Loucy (cell line): ENCODE measurements at regions not wholly inside any gene's neighbourhood (a gene's known extent, or its start where the extent isn't known, plus 50 kb on each side); places are given as distances from the start of the nearest gene placed in this dataset.
A peak's percentile ranks its signal among the peaks of the same experiment; 100 is the strongest.

Experiments used
- H2AFZ ChIP-seq: fragments of 200-600 bp; sonication (generic); 2 replicates; pipeline ENCODE4 v1.6.0; 2016; ENCODE audit warnings: antibody characterized with exemption, mild to moderate bottlenecking, low read length, moderate library complexity
- H3F3A ChIP-seq: fragments of 200-600 bp; 2 replicates; pipeline ENCODE4 v1.6.0; 2016; ENCODE audit warnings: antibody characterized with exemption, low read depth, mild to moderate bottlenecking
- H3K27me3 ChIP-seq: fragments of 200-600 bp; sonication (generic); 2 replicates; pipeline ENCODE4 v1.6.1; 2014; ENCODE audit warnings: low read length, mild to moderate bottlenecking; ENCODE audit not compliant: insufficient read depth, poor library complexity, severe bottlenecking
- H3K36me3 ChIP-seq: fragments of 200-600 bp; sonication (generic); 2 replicates; pipeline ENCODE4 v1.6.1; 2016; ENCODE audit warnings: low read length; ENCODE audit not compliant: insufficient read depth
- H3K4me1 ChIP-seq: fragments of 200-600 bp; sonication (generic); 2 replicates; pipeline ENCODE4 v1.5.1; 2014; ENCODE audit warnings: low read length, mild to moderate bottlenecking; ENCODE audit not compliant: insufficient read depth, poor library complexity, severe bottlenecking
- H3K4me2 ChIP-seq: fragments of 200-600 bp; sonication (generic); 2 replicates; pipeline ENCODE4 v1.6.0; 2014; ENCODE audit warnings: antibody characterized with exemption, low read length, low read depth, mild to moderate bottlenecking; ENCODE audit not compliant: poor library complexity, severe bottlenecking
- H3K4me3 ChIP-seq: fragments of 200-600 bp; sonication (generic); 2 replicates; pipeline ENCODE4 v1.5.1; 2014; ENCODE audit warnings: low read length, mild to moderate bottlenecking, mixed read lengths; ENCODE audit not compliant: poor library complexity, severe bottlenecking
- H3K79me2 ChIP-seq: fragments of 200-600 bp; sonication (generic); 2 replicates; pipeline ENCODE4 v1.6.1; 2014; ENCODE audit warnings: low read length; ENCODE audit not compliant: insufficient read depth
- H3K9ac ChIP-seq: fragments of 200-600 bp; sonication (generic); 2 replicates; pipeline ENCODE4 v1.6.0; 2014; ENCODE audit warnings: mild to moderate bottlenecking, low read depth, low read length, moderate library complexity; ENCODE audit not compliant: poor library complexity, severe bottlenecking
- H3K9me2 ChIP-seq: fragments of 200-600 bp; sonication (generic); replicated peaks from 2 replicates; pipeline ENCODE4 v1.6.1; 2016; ENCODE audit warnings: low read depth, low read length, mixed read lengths
- H3K9me3 ChIP-seq: fragments of 200-600 bp; sonication (generic); 2 replicates; pipeline ENCODE4 v1.6.1; 2014; ENCODE audit warnings: mild to moderate bottlenecking, antibody characterized with exemption, low read length, low read depth; ENCODE audit not compliant: insufficient read depth
- H4K20me1 ChIP-seq: fragments of 200-600 bp; sonication (generic); 2 replicates; pipeline ENCODE4 v1.6.0; 2014; ENCODE audit warnings: antibody characterized with exemption, low read length, mild to moderate bottlenecking; ENCODE audit not compliant: insufficient read depth, poor library complexity, severe bottlenecking
- EZH2phosphoT487 ChIP-seq: fragments of 200-600 bp; IDR thresholded peaks from 2 replicates; pipeline ENCODE4 v1.6.1; 2018; ENCODE audit warnings: antibody characterized with exemption, mild to moderate bottlenecking, moderate library complexity, borderline replicate concordance
- TF ChIP-seq, protein P1 (sequence below): fragments of 200-600 bp; sonication (generic); conservative IDR thresholded peaks from 2 replicates; pipeline ENCODE4 v1.5.1; 2014; ENCODE audit warnings: mild to moderate bottlenecking, antibody characterized with exemption, low read length

- Histone ChIP-seq H3K36me3 (no peaks in the 10 kb centered on the region), H3K4me2 (no peak overlapping the region), H3K9me3 (no peaks in the 10 kb centered on the region)
Observed at GRCh38 chr10:28180654-28181053, 122.2 kb downstream of the MPP7 start.

DNA sequence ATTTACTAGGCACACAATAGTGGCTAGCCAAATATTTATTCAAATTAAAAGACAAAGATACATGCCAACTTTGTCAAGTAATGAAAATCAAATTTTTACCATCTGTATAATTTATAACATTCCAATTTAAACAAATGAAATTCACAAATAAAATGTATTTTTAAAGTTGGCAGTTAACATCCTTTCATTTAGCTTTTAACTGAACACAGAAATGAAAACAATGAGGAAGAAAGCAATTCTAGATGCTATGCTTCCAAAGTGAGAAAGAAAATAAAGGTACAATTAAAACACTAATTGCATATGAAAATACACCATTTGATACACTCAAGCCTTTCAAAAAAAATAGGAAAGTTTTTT, 123.1 kb downstream of the MPP7 start:
- Histone ChIP-seq H3K9me3 (no peaks in the 10 kb centered on the region), H3K36me3 (no peaks in the 10 kb centered on the region), H3K27me3 (no peaks in the 10 kb centered on the region), H3K9me2 (no peaks in the 10 kb centered on the region), H3F3A (no peaks in the 10 kb centered on the region), H3K79me2 (no peaks in the 10 kb centered on the region), H3K4me1 (peaks cover 16% of the 10 kb centered on the region), H3K9ac (no peak overlapping the region), H3K4me2 (peak overlapping the region; percentile 84), H2AFZ (no peak overlapping the region), H4K20me1 (no peaks in the 10 kb centered on the region), H3K4me3 (no peak overlapping the region)
- TF ChIP-seq, protein P1, sequence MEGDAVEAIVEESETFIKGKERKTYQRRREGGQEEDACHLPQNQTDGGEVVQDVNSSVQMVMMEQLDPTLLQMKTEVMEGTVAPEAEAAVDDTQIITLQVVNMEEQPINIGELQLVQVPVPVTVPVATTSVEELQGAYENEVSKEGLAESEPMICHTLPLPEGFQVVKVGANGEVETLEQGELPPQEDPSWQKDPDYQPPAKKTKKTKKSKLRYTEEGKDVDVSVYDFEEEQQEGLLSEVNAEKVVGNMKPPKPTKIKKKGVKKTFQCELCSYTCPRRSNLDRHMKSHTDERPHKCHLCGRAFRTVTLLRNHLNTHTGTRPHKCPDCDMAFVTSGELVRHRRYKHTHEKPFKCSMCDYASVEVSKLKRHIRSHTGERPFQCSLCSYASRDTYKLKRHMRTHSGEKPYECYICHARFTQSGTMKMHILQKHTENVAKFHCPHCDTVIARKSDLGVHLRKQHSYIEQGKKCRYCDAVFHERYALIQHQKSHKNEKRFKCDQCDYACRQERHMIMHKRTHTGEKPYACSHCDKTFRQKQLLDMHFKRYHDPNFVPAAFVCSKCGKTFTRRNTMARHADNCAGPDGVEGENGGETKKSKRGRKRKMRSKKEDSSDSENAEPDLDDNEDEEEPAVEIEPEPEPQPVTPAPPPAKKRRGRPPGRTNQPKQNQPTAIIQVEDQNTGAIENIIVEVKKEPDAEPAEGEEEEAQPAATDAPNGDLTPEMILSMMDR, result no peak
- no peak for TF ChIP-seq EZH2phosphoT487

More at GRCh38 chr10:28180654-28181053, 122.2 kb downstream of the MPP7 start:
- H3F3A ChIP-seq, result no peaks in the 10 kb centered on the region
- TF ChIP-seq, protein P1, result no peak
- H3K79me2 ChIP-seq, result no peaks in the 10 kb centered on the region
- no peaks in the 10 kb centered on the region for H3K9me2 ChIP-seq
- H3K4me3 ChIP-seq, result no peak overlapping the region
- H2AFZ ChIP-seq, result no peak overlapping the region
- H3K27me3 ChIP-seq, result no peaks in the 10 kb centered on the region
- no peak overlapping the region for H3K9ac ChIP-seq
- H3K4me1 ChIP-seq, result peaks cover 16% of the 10 kb centered on the region
- no peaks in the 10 kb centered on the region for H4K20me1 ChIP-seq

DNA sequence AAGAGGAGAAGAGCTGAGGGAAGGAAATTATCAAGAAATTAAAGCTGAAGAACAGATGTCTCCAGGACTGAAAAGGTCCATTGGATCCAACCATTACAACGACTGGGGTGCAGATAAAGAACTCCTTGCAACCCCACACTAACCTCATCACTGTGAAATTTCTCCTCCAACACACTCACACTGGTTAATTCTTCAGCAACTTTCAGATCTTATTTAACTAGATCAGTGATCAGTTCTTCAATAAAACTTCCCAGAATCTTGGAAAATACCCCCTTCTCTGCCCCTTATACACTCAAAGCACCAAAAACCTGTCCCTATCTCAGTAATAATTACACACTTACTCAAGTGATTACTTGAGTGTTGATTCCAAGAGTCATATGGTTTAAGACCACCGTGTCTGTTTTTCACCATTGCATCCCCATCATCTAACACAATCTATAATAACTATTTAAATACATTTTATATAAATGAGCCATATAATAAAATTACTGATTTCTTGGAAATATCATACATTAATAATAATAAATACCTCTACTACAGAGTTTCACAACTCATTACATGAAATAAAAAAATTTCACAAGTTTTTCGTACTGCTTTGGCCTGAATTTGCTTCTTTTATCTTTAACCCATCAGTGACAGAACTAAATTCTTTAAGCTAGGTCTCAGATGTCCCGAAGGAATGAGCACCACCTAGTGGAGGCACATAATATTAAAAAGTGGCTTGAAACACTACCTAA, 123.7 kb downstream of the MPP7 start:
- H3K79me2 ChIP-seq, result no peaks in the 10 kb centered on the region
- H3K36me3 ChIP-seq, result no peaks in the 10 kb centered on the region
- no peaks in the 10 kb centered on the region for H3K27me3 ChIP-seq
- H3K9ac ChIP-seq, result peak overlapping the region; percentile 66
- peak overlapping the region; percentile 84 for H3K4me2 ChIP-seq
- peaks cover 16% of the 10 kb centered on the region for H3K4me1 ChIP-seq
- no peaks in the 10 kb centered on the region for H4K20me1 ChIP-seq
- H3F3A ChIP-seq, result no peaks in the 10 kb centered on the region
- H2AFZ ChIP-seq, result peak overlapping the region; percentile 97
- peak overlapping the region; percentile 68 for H3K4me3 ChIP-seq
- H3K9me2 ChIP-seq, result no peaks in the 10 kb centered on the region
- no peaks in the 10 kb centered on the region for H3K9me3 ChIP-seq
- TF ChIP-seq, protein P1, result peak; percentile 85
- TF ChIP-seq EZH2phosphoT487, result no peak
